ENCODE measurements at regions not wholly inside any gene's neighbourhood (a gene's known extent, or its start where the extent isn't known, plus 50 kb on each side); places are given as distances from the start of the nearest gene placed in this dataset.

DNA sequence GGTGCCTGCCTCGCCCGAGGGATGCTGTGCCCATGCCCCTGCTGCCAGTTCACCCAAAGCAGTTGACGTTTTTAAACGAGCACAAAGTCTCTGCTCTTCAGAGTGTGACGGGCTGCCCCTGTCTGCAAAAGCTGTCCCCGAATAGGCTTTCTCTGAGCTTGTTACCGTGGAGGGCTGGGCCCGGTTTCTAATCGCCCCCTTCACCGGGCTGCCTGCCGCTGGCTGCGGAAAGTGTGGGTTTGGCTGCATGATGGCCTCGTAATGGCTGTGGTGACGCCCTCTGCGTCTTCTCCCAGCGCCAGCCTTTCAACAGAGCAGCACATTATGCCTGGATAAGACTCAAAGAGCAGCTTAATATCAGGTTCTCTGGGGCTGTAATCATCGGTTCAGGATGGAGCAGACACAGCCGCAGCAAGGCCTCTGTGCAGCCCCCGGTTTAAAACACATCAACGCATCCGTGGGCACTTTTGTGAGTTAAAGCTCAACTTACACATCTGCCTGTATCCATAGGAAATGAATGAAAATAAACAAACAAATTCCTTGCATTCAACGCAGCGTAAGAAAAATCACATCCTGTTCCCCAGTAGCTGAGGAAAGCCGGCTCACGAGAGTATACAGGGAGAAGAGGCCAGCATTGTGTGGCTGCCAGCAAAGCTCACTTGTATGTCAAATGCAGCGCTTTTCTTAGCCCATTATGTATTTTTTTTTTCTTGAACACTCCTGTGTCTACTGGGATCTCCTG lies 166.4 kb upstream of the SOX1 start:
- TF ChIP-seq, protein P1, sequence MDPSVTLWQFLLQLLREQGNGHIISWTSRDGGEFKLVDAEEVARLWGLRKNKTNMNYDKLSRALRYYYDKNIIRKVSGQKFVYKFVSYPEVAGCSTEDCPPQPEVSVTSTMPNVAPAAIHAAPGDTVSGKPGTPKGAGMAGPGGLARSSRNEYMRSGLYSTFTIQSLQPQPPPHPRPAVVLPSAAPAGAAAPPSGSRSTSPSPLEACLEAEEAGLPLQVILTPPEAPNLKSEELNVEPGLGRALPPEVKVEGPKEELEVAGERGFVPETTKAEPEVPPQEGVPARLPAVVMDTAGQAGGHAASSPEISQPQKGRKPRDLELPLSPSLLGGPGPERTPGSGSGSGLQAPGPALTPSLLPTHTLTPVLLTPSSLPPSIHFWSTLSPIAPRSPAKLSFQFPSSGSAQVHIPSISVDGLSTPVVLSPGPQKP (IDR thresholded peaks at IDR 0.05; ENCODE audit: low read depth, low read length) = no peak
- TF ChIP-seq POLR2A (IDR thresholded peaks at IDR 0.05; ENCODE audit: low read depth, low read length) (no peak), TARDBP (IDR thresholded peaks at IDR 0.05; ENCODE audit: borderline replicate concordance) (no peak), HDAC2 (IDR thresholded peaks at IDR 0.05) (no peak), SUZ12 (IDR thresholded peaks at IDR 0.05; ENCODE audit: unreplicated experiment) (no peak), TBL1XR1 (IDR thresholded peaks at IDR 0.05; ENCODE audit: low read depth, low read length) (no peak)
- TF ChIP-seq, protein P2, sequence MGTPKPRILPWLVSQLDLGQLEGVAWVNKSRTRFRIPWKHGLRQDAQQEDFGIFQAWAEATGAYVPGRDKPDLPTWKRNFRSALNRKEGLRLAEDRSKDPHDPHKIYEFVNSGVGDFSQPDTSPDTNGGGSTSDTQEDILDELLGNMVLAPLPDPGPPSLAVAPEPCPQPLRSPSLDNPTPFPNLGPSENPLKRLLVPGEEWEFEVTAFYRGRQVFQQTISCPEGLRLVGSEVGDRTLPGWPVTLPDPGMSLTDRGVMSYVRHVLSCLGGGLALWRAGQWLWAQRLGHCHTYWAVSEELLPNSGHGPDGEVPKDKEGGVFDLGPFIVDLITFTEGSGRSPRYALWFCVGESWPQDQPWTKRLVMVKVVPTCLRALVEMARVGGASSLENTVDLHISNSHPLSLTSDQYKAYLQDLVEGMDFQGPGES (IDR thresholded peaks at IDR 0.05) = no peak
- TF ChIP-seq, protein P3, sequence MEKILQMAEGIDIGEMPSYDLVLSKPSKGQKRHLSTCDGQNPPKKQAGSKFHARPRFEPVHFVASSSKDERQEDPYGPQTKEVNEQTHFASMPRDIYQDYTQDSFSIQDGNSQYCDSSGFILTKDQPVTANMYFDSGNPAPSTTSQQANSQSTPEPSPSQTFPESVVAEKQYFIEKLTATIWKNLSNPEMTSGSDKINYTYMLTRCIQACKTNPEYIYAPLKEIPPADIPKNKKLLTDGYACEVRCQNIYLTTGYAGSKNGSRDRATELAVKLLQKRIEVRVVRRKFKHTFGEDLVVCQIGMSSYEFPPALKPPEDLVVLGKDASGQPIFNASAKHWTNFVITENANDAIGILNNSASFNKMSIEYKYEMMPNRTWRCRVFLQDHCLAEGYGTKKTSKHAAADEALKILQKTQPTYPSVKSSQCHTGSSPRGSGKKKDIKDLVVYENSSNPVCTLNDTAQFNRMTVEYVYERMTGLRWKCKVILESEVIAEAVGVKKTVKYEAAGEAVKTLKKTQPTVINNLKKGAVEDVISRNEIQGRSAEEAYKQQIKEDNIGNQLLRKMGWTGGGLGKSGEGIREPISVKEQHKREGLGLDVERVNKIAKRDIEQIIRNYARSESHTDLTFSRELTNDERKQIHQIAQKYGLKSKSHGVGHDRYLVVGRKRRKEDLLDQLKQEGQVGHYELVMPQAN (conservative IDR thresholded peaks at IDR 0.05) = no peak

Data from GM12878 (cell line).